ENCODE measurements at regions not wholly inside any gene's neighbourhood (a gene's known extent, or its start where the extent isn't known, plus 50 kb on each side); places are given as distances from the start of the nearest gene placed in this dataset.

- Mint-ChIP-seq H3K36me3 (ENCODE audit: low read depth) (no peaks in the 10 kb centered on the region), H3K9me3 (no peaks in the 10 kb centered on the region), H3K4me1 (ENCODE audit: low read depth) (no peaks in the 10 kb centered on the region), H3K27me3 (ENCODE audit: low read depth) (no peaks in the 10 kb centered on the region), H3K27ac (no peak overlapping the region), H3K4me3 (no peak overlapping the region)
- no peak for DNase-seq
- intact Hi-C loops (cut with micrococcal nuclease): no loop called here
- CTCF ChIA-PET: interaction anchor here (0.6 kb wide), 1 partner anchor 11 kb away, joined by 3 read pairs; no protein-coding TSS in a partner anchor
Measured at GRCh38 chr4:141567326-141567915, 69.0 kb upstream of the IL15 start.

GRCh38 chr4:141569141-141569540, 67.2 kb upstream of the IL15 start:
- Mint-ChIP-seq H3K4me1 (ENCODE audit: low read depth) (no peaks in the 10 kb centered on the region), H3K36me3 (ENCODE audit: low read depth) (no peaks in the 10 kb centered on the region), H3K27ac (no peak overlapping the region), H3K9me3 (no peaks in the 10 kb centered on the region), H3K27me3 (ENCODE audit: low read depth) (no peaks in the 10 kb centered on the region), H3K4me3 (no peak overlapping the region)
- intact Hi-C loops (cut with micrococcal nuclease): no loop called here
- DNase-seq: no peak
- CTCF ChIA-PET: no interaction called here

DNA sequence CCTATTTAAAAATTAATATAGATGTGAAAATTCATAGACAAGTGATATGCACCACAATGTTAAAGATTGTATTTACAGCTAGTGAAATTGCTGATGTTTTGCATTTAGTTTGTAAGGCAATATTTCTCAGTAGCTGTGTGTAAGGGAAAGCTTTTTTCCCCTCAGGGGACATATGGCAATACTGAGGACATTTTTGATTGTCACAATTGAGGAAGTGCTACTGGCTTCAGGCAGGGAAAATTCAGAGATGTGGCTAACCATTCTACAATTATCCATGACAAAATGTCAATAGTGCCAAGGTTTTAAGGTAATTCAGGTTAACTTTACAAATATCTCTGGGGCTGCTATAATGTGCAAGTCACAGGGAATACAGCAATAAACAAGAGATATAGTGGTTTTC, 66.1 kb upstream of the IL15 start:
- no peak overlapping the region for H3K4me3 Mint-ChIP-seq
- no peak overlapping the region for H3K27ac Mint-ChIP-seq
- intact Hi-C loops (cut with micrococcal nuclease): no loop called here
- no peaks in the 10 kb centered on the region for H3K4me1 Mint-ChIP-seq (ENCODE audit: low read depth)
- no peaks in the 10 kb centered on the region for H3K36me3 Mint-ChIP-seq (ENCODE audit: low read depth)
- H3K27me3 Mint-ChIP-seq (ENCODE audit: low read depth): peaks cover under 1% of the 10 kb centered on the region
- CTCF ChIA-PET: no interaction called here
- H3K9me3 Mint-ChIP-seq: no peaks in the 10 kb centered on the region
- no peak for DNase-seq

GRCh38 chr4:141571362-141571761, 65.0 kb upstream of the IL15 start:
- intact Hi-C loops (cut with micrococcal nuclease): no loop called here

DNA sequence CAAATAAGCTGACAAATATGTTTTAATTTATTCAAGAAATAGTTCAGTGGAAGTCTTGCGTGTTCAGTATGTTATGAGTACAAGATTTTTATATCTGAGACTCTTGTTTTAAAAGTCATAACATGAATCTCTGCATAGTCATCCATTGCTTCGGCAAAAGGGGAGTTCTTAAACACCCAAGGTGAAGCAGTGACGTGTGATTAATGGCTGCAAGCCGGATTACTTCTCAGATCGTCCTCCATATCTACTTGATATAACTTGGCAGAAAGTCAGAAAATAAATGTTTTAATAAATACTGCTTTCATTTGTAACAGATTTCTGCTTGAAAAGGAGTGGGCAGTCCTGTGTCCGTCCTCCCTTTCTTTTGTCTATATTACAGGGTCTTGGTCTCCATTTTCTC, 64.6 kb upstream of the IL15 start:
- no peaks in the 10 kb centered on the region for H3K9me3 Mint-ChIP-seq
- H3K27me3 Mint-ChIP-seq (ENCODE audit: low read depth): peaks cover 1% of the 10 kb centered on the region
- H3K27ac Mint-ChIP-seq: no peak overlapping the region
- intact Hi-C loops (cut with micrococcal nuclease): no loop called here
- CTCF ChIA-PET: no interaction called here
- H3K36me3 Mint-ChIP-seq (ENCODE audit: low read depth): no peaks in the 10 kb centered on the region
- H3K4me3 Mint-ChIP-seq: no peak overlapping the region
- DNase-seq: no peak
- no peaks in the 10 kb centered on the region for H3K4me1 Mint-ChIP-seq (ENCODE audit: low read depth)

More at GRCh38 chr4:141571362-141571761, 65.0 kb upstream of the IL15 start:
- no peak for DNase-seq
- H3K36me3 Mint-ChIP-seq (ENCODE audit: low read depth): no peaks in the 10 kb centered on the region
- H3K27ac Mint-ChIP-seq: no peak overlapping the region
- no peaks in the 10 kb centered on the region for H3K4me1 Mint-ChIP-seq (ENCODE audit: low read depth)
- H3K4me3 Mint-ChIP-seq: no peak overlapping the region
- CTCF ChIA-PET: no interaction called here
- peaks cover 1% of the 10 kb centered on the region for H3K27me3 Mint-ChIP-seq (ENCODE audit: low read depth)
- no peaks in the 10 kb centered on the region for H3K9me3 Mint-ChIP-seq

- Mint-ChIP-seq H3K9me3 (no peaks in the 10 kb centered on the region), H3K4me1 (ENCODE audit: low read depth) (no peaks in the 10 kb centered on the region), H3K36me3 (ENCODE audit: low read depth) (no peaks in the 10 kb centered on the region), H3K27me3 (ENCODE audit: low read depth) (peaks cover 1% of the 10 kb centered on the region), H3K4me3 (no peak overlapping the region), H3K27ac (no peak overlapping the region)
- intact Hi-C loops (cut with micrococcal nuclease): no loop called here
- DNase-seq: no peak
- CTCF ChIA-PET: no interaction called here
Measured at GRCh38 chr4:141573678-141574077, 62.7 kb upstream of the IL15 start.

DNA sequence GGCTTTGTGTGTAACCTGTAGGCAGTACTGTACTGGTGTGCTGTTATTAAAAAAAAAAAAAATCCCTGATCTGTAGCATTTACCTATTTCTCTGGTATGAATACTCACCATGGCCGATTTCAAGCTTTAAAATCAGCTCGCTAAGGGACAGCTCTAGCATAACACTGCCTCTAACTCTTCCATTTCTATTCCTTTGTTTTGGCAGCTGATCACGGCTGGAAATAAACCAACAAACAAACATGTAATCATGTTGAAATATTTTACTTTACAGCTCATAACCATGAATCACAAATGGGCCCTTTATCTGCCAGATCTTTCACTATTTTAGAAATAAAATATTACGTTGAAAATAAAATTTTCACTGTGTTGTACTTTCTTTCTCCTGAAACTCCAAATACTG, 60.5 kb upstream of the IL15 start:
- Mint-ChIP-seq H3K27ac (no peak overlapping the region), H3K4me3 (no peak overlapping the region), H3K27me3 (ENCODE audit: low read depth) (peaks cover 1% of the 10 kb centered on the region), H3K9me3 (no peaks in the 10 kb centered on the region), H3K4me1 (ENCODE audit: low read depth) (no peaks in the 10 kb centered on the region), H3K36me3 (ENCODE audit: low read depth) (no peaks in the 10 kb centered on the region)
- CTCF ChIA-PET: no interaction called here
- DNase-seq: no peak
- intact Hi-C loops (cut with micrococcal nuclease): no loop called here

GRCh38 chr4:141576585-141577110, 59.7 kb upstream of the IL15 start:
- intact Hi-C loops (cut with micrococcal nuclease): no loop called here
- DNase-seq: no peak
- no peaks in the 10 kb centered on the region for H3K4me1 Mint-ChIP-seq (ENCODE audit: low read depth)
- H3K9me3 Mint-ChIP-seq: no peaks in the 10 kb centered on the region
- CTCF ChIA-PET: no interaction called here
- H3K27me3 Mint-ChIP-seq (ENCODE audit: low read depth): peaks cover 1% of the 10 kb centered on the region
- no peak overlapping the region for H3K27ac Mint-ChIP-seq
- H3K36me3 Mint-ChIP-seq (ENCODE audit: low read depth): no peaks in the 10 kb centered on the region
- H3K4me3 Mint-ChIP-seq: no peak overlapping the region

DNA sequence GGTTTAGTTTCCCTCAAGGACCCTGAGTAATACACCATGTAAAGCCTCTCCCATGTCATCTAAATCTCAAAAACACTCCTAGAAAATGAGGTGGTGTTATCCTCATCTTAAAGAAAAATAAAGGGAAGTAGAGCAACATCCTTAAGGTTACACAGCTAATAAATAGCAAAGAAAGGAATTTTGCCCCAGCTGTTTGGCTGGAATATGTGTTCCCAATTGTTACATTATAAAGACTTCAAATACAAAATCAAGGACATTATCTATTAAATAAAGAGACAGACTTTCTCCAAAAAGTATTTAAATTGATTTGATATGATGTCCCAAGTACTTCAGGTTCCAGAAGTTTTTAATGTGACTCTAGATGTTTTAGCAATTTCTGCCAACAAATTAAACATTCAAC, 57.9 kb upstream of the IL15 start:
- no peaks in the 10 kb centered on the region for H3K36me3 Mint-ChIP-seq (ENCODE audit: low read depth)
- H3K27ac Mint-ChIP-seq: no peak overlapping the region
- H3K4me3 Mint-ChIP-seq: no peak overlapping the region
- DNase-seq: no peak
- CTCF ChIA-PET: interaction anchor here (1.0 kb wide), 1 partner anchor 11 kb away, joined by 3 read pairs; no protein-coding TSS in a partner anchor
- H3K4me1 Mint-ChIP-seq (ENCODE audit: low read depth): no peaks in the 10 kb centered on the region
- intact Hi-C loops (cut with micrococcal nuclease): no loop called here
- peaks cover 1% of the 10 kb centered on the region for H3K27me3 Mint-ChIP-seq (ENCODE audit: low read depth)
- no peaks in the 10 kb centered on the region for H3K9me3 Mint-ChIP-seq

GRCh38 chr4:141580523-141580922, 55.9 kb upstream of the IL15 start:
- Mint-ChIP-seq H3K36me3 (ENCODE audit: low read depth) (no peaks in the 10 kb centered on the region), H3K4me3 (no peak overlapping the region), H3K27ac (no peak overlapping the region), H3K4me1 (ENCODE audit: low read depth) (no peaks in the 10 kb centered on the region), H3K27me3 (ENCODE audit: low read depth) (peaks cover 6% of the 10 kb centered on the region), H3K9me3 (peaks cover 7% of the 10 kb centered on the region)
- no peak for DNase-seq
- intact Hi-C loops (cut with micrococcal nuclease): no loop called here
- CTCF ChIA-PET: no interaction called here
